ENCODE measurements at regions not wholly inside any gene's neighbourhood (a gene's known extent, or its start where the extent isn't known, plus 50 kb on each side); places are given as distances from the start of the nearest gene placed in this dataset.

- TF ChIP-seq MYC (IDR thresholded peaks at IDR 0.05; ENCODE audit: low read depth, low read length) (peak; percentile 64), MYC (CRISPR knock-in tag; IDR thresholded peaks at IDR 0.05; ENCODE audit: borderline replicate concordance, low read depth) (0 out of 2 replicates have a peak, but pooled peaks have one; percentile 31), ZFP36 (IDR thresholded peaks at IDR 0.05; ENCODE audit: low read depth, low read length, partially characterized antibody) (peak; percentile 36), RAD21 (CRISPR knock-in tag; conservative IDR thresholded peaks at IDR 0.05 in 1 of 2, IDR thresholded peaks at IDR 0.05 in 1 of 2) (0 out of 4 replicates have a peak, but pooled peaks of 1 of the 2 experiments have one; percentile 2), NEUROD1 (IDR thresholded peaks at IDR 0.05; ENCODE audit: borderline replicate concordance, low read depth, low read length, partially characterized antibody) (peak; percentile 45), ZNF764 (CRISPR knock-in tag; IDR thresholded peaks at IDR 0.05; ENCODE audit: low read depth) (0 out of 2 replicates have a peak, but pooled peaks have one; percentile 4), STAT6 (CRISPR knock-in tag; IDR thresholded peaks at IDR 0.05) (peak; percentile 94; the same call in 1 of the 2 replicates), DACH1 (IDR thresholded peaks at IDR 0.05; ENCODE audit: partially characterized antibody) (peak; percentile 16), U2AF2 (optimal IDR thresholded peaks at IDR 0.05; ENCODE audit: low read depth, low read length) (no peak), JUN (IDR thresholded peaks at IDR 0.05; ENCODE audit: borderline replicate concordance, low read depth, low read length) (peak; percentile 81), JUN (CRISPR knock-in tag; IDR thresholded peaks at IDR 0.05; ENCODE audit: borderline replicate concordance) (no peak), NKRF (IDR thresholded peaks at IDR 0.05; ENCODE audit: borderline replicate concordance) (no peak), E2F6 (IDR thresholded peaks at IDR 0.05; ENCODE audit: borderline replicate concordance in 1 of 2, extremely low read depth in 1 of 2, insufficient read depth in 1 of 2, insufficient read length in 1 of 2, low read depth in 1 of 2, low read length in 1 of 2, poor library complexity in 1 of 2, severe bottlenecking in 1 of 2) (peak in 1 of 2 experiments; percentile 16), THRB (CRISPR knock-in tag; conservative IDR thresholded peaks at IDR 0.05) (0 out of 2 replicates have a peak, but pooled peaks have one; percentile 8), SRF (CRISPR knock-in tag; IDR thresholded peaks at IDR 0.05) (no peak), SOX6 (IDR thresholded peaks at IDR 0.05) (0 out of 2 replicates have a peak, but pooled peaks have one; percentile 19), HDAC1 (IDR thresholded peaks at IDR 0.05) (0 out of 4 replicates have a peak, but pooled peaks of 1 of the 2 experiments have one; percentile 32), CBFA2T2 (conservative IDR thresholded peaks at IDR 0.05) (peak; percentile 27; the same call in 1 of the 2 replicates)
These were observed 80.6 kb upstream of the CLDN5 start (continued) for GRCh38 chr22:19604711-19605268.
